Right lobe of liver (tissue), 6 donors: ENCODE measurements at regions not wholly inside any gene's neighbourhood (a gene's known extent, or its start where the extent isn't known, plus 50 kb on each side); places are given as distances from the start of the nearest gene placed in this dataset.

Experiments
- ATAC-seq, 4 donors: fragments of 200-7000 bp; cut with Tn5 transposase; one replicate each; pipeline ENCODE4 v1.9.1; 2020; ENCODE audit warnings: mild to moderate bottlenecking in 4 of 4, moderate library complexity in 4 of 4
- DNase-seq, 3 donors: peaks; one replicate each; pipeline ENCODE4 v3.0.0-alpha.2; 2020
- H3K27ac ChIP-seq, 3 donors: fragments of 200-600 bp; one replicate each; pipeline ENCODE4 v1.8.0; 2022
- H3K27me3 ChIP-seq, 2 donors: fragments of 200-600 bp; one replicate each; pipeline ENCODE4 v1.8.0; 2022
- H3K36me3 ChIP-seq, 4 donors: fragments of 200-600 bp; sonication (generic) in 1 of 4; one replicate each; pipeline versions ENCODE4 v1.5.1 to v1.8.0; 2017 to 2022; ENCODE audit warnings: control low read depth in 1 of 4
- H3K4me1 ChIP-seq, 4 donors: fragments of 200-600 bp; sonication (generic) in 1 of 4; one replicate each; pipeline versions ENCODE4 v1.5.1 to v1.8.0; 2017 to 2022; ENCODE audit warnings: control low read depth in 1 of 4
- H3K4me3 ChIP-seq, 3 donors: fragments of 200-600 bp; one replicate each; pipeline ENCODE4 v1.8.0; 2022
- H3K9me3 ChIP-seq, 4 donors: fragments of 200-600 bp; sonication (generic) in 1 of 4; one replicate each; pipeline versions ENCODE4 v1.5.1 to v1.8.0; 2017 to 2022; ENCODE audit warnings: control low read depth in 1 of 4
- POLR2A ChIP-seq: fragments of 450-650 bp; IDR thresholded peaks from one replicate; pipeline ENCODE4 v1.6.1; 2017; ENCODE audit warnings: antibody characterized with exemption, mild to moderate bottlenecking
- WGBS: methylation state at CpG from one replicate; pipeline ENCODE4 v1.1.6; 2018; ENCODE audit warnings: low coverage, low lambda C conversion rate; ENCODE audit not compliant: insufficient coverage; ENCODE audit errors: missing lambda C conversion rate; 5-methylcytosine and 5-hydroxymethylcytosine counted together
- intact Hi-C, 2 donors: fragments of 100-400 bp; cut with DNase I; formaldehyde crosslinking; loops; one replicate each; pipeline versions ENCODE4 v1.11.2 to v1.14.1; 2022
- TF ChIP-seq, protein P1 (sequence below), 4 donors: fragments of 200-600 bp in 3 of 4; fragments of 450-650 bp in 1 of 4; IDR thresholded peaks; one replicate each; pipeline versions ENCODE4 v1.5.1 to v1.8.0; 2016 to 2022; ENCODE audit warnings: antibody characterized with exemption in 4 of 4, mild to moderate bottlenecking in 2 of 4
- donor health status: DM: no; HTN: yes; CAD: no.
- donor health status: DM: no; HTN: no; CAD: no.
- donor health status: DM: no; HTN: no; CAD: no.
- donor health status: DM: no; HTN: yes; CAD: no.
- donor health status: DM: no; HTN: yes; CAD: no.

DNA sequence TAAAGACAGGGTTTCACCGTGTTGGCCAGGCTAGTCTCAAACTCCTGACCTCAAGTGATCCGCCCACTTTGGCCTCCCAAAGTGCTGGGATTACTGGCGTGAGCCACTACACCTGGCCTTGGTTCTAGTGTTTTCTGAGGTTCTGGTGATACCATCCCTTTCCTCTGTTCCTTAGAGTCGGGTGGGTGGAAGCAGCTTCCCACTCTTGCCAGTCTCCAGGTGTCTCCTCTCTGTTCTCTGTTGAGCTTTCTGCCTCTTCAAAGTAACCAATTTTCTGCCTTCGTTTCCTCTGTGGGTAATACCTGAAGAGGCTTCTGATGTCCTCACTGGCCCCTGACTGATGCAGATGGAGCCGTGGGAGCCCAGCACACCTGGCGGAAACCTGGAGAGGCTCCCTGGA is 53.4 kb upstream of the LHX5 start:
- no peak overlapping the region for H3K4me3 ChIP-seq
- TF ChIP-seq, protein P1, sequence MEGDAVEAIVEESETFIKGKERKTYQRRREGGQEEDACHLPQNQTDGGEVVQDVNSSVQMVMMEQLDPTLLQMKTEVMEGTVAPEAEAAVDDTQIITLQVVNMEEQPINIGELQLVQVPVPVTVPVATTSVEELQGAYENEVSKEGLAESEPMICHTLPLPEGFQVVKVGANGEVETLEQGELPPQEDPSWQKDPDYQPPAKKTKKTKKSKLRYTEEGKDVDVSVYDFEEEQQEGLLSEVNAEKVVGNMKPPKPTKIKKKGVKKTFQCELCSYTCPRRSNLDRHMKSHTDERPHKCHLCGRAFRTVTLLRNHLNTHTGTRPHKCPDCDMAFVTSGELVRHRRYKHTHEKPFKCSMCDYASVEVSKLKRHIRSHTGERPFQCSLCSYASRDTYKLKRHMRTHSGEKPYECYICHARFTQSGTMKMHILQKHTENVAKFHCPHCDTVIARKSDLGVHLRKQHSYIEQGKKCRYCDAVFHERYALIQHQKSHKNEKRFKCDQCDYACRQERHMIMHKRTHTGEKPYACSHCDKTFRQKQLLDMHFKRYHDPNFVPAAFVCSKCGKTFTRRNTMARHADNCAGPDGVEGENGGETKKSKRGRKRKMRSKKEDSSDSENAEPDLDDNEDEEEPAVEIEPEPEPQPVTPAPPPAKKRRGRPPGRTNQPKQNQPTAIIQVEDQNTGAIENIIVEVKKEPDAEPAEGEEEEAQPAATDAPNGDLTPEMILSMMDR (IDR thresholded peaks at IDR 0.05): no peak
- TF ChIP-seq POLR2A: no peak
- DNase-seq (no peak), ATAC-seq (no peak)
- H3K9me3 ChIP-seq: no peaks in the 10 kb centered on the region
- no peak overlapping the region for H3K27ac ChIP-seq
- intact Hi-C loops: no loop called here
- no peaks in the 10 kb centered on the region for H3K36me3 ChIP-seq
- H3K27me3 ChIP-seq: no peaks in the 10 kb centered on the region
- WGBS: 42% methylated on average over 5 of the region's 7 CpGs
- H3K4me1 ChIP-seq: no peaks in the 10 kb centered on the region

DNA sequence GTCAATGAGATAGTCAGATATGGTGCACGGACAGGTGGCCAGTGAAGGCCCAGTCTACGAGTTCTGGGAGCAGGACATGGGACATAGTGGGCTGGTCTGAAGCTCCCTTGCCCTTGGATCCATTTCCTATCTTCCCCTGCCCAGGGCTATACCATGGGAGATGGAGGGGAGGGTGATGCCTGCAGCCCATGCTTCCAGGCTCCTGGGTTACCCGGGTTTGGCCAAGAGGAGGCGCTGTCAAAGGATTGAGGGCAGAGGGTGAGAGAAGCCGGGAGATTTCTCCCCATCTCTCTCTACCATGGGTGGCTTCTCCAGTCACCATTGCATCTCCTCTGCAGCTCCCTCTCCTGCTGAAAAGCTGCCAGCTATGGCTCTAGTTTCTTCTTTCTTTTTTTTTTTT is 52.8 kb upstream of the LHX5 start:
- intact Hi-C loops: no loop called here

DNA sequence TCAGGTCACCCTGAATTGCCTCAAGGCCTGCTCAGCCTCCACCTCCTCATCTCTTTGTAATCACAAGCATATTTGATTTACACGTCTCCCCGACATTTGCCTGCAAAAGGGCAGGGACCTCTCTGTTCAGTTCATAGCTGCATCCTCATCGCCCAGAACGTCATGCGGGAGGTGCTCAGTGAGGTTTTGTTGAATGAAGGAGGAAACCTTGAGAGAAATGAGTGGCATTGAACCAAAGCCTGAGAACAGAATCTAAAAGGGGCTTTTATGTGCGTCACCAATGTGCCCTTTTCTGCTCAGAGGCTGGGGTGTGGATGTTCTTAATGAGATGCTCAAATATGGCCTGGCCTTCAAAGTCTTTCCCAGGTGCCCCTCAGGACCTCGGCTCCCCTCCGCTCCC is 50.0 kb upstream of the LHX5 start:
- no peak for DNase-seq
- H3K27me3 ChIP-seq: peaks cover 0 to 10% of the 10 kb centered on the region in 2 donors
- no peak for ATAC-seq
- H3K9me3 ChIP-seq: no peaks in the 10 kb centered on the region
- no peak overlapping the region for H3K27ac ChIP-seq
- no peaks in the 10 kb centered on the region for H3K4me1 ChIP-seq
- intact Hi-C loops: no loop called here
- H3K36me3 ChIP-seq: no peaks in the 10 kb centered on the region
- WGBS: 50% methylated on average over 7 of the region's 8 CpGs
- H3K4me3 ChIP-seq: no peak overlapping the region
- TF ChIP-seq, protein P1 (IDR thresholded peaks at IDR 0.05): no peak
- TF ChIP-seq POLR2A: no peak

More for the DNA sequence above, 52.8 kb upstream of the LHX5 start:
- Histone ChIP-seq H3K9me3 (no peaks in the 10 kb centered on the region), H3K27me3 (peaks cover 0 to 1% of the 10 kb centered on the region in 2 donors), H3K4me1 (no peaks in the 10 kb centered on the region), H3K27ac (no peak overlapping the region), H3K4me3 (no peak overlapping the region), H3K36me3 (no peaks in the 10 kb centered on the region)
- ATAC-seq: no peak
- no peak for DNase-seq
- TF ChIP-seq, protein P1 (IDR thresholded peaks at IDR 0.05): no peak
- TF ChIP-seq POLR2A: no peak
- WGBS: 50% methylated on average over 1 of the region's 5 CpGs
